Embryonic facial prominence (tissue), 1 donor: ENCODE measurements at regions not wholly inside any gene's neighbourhood (a gene's known extent, or its start where the extent isn't known, plus 50 kb on each side); places are given as distances from the start of the nearest gene placed in this dataset.

Experiments
- DNase-seq: peaks from one replicate; pipeline ENCODE4 v3.0.0-alpha.2; 2016; ENCODE audit errors: extremely low spot score

GRCh38 chrX:129176710-129177109 lies 346.6 kb downstream of the SMARCA1 start:
- no peak for DNase-seq

DNA sequence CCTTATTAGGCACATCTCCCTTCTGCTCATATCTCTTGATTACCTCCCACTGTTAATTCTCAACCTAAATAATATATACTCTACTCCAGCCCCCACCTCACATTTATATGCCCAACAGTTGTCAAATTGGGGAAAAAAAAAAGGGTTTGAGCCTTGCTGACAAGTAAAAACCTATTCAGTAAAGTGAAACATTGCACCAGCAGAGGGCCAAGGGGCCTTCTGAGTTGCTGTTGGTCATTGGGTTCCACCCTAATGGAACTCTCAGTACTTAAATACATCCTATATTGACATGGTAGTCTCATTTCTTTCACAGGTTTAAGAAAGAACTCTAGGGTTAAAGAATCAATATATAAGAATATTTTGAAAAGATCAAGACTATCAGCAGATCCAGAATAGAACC lies 362.2 kb downstream of the SMARCA1 start:
- DNase-seq = no peak

DNA sequence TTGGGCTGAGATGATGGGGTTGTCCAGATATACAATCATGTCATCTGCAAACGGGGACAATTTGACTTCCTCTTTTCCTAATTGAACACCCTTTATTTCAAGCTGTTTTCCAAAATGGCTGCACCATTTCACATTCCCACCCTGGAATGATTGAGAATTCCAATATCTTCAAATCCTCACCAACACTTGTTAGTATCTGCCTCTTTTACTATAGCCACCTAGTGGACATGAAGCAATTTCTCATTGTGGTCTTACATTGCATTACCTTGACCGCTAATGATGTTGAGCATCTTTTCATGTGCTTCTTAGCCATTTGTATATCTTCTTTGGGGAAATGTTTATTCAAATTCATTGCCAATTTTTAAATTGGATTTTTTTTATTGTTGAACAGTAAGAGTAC lies 364.8 kb downstream of the SMARCA1 start:
- DNase-seq = no peak

- DNase-seq = no peak
Measured at GRCh38 chrX:129145840-129146272, 377.4 kb downstream of the SMARCA1 start.

DNA sequence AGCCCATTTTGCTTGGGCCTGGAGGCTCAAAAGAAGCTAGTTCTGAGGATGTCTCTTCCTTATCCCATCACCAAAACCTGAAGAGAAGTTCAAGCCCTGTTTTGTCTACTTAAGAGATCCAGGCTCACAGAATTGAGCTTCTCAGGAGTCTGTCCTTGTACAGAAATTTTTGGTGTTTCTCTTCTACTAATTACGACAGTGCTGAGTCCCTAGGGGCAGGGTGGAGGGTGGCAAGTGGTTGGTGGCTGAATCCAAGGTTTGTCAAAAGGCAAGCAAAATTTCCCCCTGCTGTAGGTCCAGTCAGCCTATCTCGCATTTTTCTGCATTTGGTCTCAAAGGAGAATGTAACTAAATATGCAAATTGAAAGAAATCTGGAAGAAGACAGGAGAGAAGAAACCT lies 377.9 kb downstream of the SMARCA1 start:
- DNase-seq = no peak

DNA sequence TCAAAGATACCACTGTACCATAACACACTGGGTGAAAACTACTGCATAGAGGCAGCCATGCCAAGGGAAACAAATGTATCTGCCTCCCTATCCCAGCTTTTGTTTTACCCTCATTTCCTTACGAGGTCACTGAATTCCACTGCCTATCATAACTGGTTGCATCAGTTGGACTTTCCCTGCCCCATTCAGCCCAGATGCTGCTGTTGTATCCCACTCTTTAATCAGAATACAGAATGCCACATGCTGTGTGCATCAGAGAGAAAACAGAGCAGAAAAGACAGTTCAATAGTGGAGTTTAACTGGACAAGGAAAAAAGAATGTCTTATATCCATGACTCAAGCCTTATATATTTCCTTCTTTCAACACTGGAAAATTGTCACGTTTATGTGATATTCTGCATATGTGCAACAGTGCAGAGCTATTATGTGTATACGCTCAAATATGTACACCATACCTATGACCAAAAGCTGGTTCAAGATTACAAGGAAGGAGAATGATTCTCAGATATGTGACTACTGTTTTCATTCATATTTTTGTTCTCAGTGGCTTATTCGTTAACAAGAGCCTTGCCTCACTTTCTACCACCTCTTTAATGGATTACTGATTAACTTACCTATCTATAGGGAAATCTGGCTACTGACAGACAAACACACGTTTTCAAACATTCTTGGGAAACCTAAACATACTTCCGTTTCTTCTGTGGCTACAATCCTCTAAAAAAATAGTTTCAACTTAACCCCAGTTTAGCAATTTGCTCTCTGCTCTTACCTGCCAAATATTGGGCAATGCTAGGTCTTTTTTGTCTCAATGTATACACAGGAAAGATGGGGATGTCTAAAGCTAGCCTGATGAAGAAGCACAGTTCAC lies 378.9 kb downstream of the SMARCA1 start:
- no peak for DNase-seq

DNA sequence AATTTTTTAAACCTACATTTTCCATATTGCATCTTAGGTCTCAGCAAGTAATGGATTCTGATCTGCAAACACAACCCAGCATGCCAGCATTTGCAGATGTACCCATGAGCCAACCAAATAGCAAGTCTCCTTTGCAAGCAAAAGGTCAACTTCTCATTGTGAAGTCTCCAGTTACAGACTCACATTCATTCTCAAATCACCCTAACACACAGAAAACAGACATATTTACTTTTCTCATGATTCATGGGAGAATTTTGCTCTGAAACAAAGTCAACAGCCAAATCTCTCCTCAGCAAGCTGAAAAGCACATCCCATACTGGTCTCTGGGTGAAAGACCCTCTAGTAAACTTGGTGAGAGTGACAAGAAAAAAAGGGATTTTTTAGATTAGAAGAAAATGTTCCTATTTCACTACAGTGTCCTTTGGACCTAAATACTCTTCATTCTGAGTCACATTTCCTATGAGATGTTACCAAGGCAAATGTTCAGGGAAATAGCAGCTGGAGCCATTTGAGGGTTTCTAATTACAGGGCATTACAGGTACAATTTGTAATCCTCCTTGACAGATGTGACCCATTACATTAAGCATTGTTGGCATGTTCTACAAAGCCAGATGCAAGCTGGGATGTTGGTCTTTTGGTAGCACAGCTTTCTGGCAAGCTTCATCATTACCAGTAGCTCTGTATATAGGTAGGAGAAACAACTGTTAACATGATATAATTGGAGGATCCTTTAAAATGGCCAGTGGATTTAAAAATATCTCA lies 383.3 kb downstream of the SMARCA1 start:
- DNase-seq = no peak

GRCh38 chrX:129125122-129125914 lies 398.0 kb downstream of the SMARCA1 start:
- DNase-seq = no peak

DNA sequence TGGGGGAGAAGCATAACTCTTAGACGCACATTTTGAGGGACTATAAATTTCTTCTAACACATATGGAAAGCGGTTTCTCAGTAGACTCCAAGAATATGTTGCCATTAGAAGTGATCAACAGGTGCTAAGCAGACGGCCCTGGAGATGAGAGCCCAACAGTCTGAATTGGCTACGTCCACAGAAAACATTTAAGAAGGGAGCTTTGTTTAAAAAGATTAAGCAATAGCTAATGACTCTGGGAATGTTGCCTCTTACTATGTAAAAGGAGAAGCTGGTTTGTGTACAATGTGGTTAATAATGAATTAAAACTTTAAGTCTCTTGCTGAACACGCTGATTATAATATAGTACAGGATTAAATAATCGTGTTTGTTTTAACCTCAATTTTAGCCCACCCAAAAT lies 399.5 kb downstream of the SMARCA1 start:
- DNase-seq = no peak

DNA sequence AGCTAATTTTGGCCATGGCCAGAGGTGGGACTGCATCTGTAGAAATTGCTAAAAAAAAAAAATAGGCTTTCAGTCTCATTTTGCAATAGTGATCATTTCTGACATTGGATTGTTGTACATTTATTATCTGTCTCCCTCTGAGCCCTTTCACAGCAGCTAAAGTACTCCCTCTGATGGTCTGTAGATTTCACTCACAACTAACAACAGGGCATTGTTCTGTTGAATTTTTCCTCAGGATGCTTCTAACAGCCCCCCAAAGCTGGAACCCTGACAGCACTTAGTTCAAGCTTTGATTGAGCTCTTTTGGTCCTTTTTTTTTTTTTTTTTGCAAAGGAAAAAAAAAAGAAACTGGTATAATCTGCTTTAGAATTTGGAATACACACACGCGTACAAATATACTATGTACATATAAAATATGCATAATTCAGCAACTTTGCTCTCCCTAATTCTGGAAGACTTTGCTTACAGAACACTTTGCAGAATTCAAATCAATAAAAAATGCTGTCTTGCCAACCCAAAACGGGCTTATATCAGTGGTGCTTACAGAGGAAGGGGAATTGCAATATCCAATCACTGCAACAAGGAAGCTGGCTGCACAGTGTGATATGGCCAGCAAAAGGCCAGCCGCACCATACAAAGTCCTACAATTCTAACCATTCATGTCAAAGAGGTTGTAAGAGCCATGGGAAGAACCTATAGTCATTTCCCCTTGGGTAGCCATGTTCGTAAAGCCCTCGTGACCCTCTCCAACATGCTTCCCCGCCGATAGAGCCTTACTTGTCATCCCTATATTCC lies 406.4 kb downstream of the SMARCA1 start:
- no peak for DNase-seq

DNA sequence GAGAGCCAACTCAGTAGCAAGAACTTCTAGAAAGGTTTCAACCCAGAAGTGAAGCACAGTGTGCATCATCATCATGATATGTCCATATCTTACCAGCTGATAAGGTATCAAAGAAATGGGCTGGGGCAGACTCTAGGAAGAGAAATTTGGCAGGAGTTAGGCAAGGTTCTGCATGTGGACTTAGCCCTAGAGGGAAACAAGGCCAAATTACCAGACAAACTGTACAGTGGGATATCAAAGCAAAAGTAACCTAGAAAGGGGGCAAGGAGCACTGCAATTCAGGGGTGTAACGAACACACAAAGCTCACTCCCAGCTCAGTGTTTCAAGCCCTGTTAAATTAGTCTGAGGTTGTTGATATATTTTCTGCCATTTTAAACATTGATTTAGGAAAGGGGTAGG lies 407.4 kb downstream of the SMARCA1 start:
- no peak for DNase-seq

DNA sequence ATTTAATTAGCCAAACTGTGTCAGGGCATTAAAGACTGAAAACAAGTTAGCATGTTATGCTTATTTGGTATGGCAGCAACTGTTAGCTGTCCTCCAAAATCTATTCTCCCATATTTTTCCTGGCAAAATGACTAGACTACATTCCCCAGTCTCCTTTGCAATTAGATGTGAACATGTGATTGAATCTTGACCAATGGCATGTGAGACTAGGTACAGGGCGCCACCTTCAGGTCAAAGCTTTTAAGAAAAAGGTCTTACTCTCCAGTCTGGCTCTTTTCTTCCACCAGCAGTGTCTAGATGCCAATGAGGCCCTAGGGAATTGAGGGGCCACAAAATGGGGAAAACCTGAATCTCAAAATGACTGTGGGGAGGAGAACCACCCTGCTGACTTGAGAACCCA lies 408.2 kb downstream of the SMARCA1 start:
- no peak for DNase-seq

- no peak for DNase-seq
Measured at GRCh38 chrX:129111081-129111798, 412.1 kb downstream of the SMARCA1 start.

DNA sequence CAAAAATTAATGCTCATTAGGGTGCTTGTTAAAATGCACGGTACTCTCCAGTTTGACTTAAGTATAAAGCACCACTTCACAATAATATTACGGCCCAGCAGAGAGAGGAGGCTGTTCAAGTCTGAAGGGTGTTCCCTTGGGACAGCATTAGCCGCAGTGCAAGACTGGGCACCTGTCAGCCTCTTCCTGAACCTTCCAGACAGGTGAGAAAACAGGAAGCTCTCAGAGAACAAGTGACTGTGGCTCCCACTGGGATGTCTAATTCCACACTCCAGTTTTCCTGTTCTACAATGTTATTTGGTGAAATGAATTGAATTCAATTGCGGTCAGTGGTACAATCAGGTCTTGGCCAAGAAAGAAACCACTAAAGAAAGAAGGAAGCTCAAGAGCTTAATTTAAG lies 414.4 kb downstream of the SMARCA1 start:
- DNase-seq = no peak

DNA sequence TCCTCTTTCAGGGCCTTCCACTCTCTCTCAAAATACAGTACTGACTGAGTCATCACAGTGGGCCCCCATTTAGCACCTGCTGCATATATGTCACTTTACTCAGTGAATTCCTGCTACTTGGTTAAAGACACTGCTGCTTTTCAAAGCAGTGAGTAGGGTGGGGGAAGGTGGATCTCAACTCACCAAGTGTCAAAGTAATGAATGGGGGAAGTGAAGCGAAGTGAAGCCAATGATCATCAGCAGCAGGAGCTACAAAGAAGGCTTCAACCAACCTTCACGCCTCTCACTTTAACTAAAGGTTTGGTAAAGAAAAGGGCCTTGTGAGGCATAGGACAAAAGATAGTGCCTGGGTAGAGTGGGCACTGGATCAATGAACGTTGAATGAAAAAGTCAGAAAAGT lies 424.1 kb downstream of the SMARCA1 start:
- no peak for DNase-seq

DNA sequence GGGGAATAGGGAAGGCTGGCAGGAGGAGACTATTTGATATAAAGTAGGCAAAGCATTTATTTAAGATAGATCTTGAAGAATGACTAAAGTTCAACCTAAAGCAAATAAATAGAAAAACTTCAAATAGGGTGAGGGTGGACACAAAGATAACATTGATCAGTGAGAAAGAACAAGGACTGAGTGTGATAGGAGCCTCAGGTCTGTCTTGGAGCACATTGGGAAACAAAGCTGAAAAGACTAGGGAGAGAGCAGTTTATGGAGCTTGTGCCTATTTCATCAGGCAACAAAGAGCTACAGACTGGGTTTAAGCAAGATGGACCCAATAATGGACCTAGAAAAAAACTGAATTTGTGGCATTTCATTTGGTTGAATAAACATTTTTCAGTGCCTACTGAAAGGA lies 425.6 kb downstream of the SMARCA1 start:
- no peak for DNase-seq

- DNase-seq = no peak
Measured at GRCh38 chrX:129093706-129094105, 429.6 kb downstream of the SMARCA1 start.

DNA sequence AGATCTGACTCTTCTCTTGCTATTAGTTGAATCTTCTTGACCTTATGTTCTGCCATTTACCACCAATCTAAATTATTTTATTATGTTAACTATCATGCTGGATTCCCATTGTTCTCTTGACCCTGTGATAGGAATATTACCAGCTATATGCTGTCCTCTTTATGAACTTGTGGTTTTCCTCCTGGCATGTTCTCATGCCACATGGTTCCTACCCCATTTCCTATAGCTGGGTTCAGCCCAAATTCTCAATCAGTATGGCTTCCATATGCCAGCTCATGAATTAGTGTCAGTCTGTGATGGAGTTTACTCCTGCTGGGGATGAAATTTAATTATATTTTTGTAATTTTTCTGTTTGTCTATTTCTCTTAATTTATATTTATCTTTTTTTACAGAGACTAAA lies 430.5 kb downstream of the SMARCA1 start:
- no peak for DNase-seq

- no peak for DNase-seq
Measured at GRCh38 chrX:129092242-129092641, 431.0 kb downstream of the SMARCA1 start.

DNA sequence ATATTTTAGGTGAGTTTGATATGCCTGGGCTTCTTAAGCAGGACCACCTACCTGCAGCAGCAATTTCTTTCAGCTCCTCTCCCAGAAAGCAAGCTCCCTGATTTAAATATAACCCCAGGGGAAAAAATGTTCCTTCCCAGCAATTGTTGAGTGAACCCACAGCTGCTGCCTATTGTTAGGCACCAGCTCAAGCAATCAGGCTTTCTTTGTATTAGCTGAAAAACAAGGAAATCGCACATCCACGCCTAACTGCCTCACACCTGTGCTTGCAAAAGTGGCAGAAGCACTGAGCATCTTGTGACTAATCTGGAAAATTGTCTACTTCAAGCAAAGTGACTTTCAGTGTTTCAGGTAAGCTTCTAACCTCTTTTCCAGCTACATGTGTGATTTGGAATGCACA lies 432.2 kb downstream of the SMARCA1 start:
- DNase-seq = no peak

DNA sequence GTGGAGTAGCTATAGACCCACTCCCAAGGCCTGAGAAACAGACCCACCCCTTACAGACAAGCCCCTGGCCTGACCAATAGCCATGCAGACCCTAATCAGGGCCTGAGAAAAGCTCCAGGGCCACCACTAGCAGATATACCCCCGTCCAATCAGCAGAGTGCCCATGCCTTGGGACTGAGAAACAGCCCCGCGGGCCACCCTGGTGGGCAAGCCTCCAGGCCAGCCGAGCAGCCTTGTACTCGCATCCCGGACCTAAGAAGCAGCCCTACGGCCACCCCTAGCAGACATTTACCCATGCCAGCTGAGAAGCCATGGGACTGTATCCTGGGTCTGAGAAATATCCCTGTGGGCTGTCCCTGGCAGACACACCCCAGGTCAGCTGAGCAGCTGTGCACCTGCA lies 436.5 kb downstream of the SMARCA1 start:
- no peak for DNase-seq
